T-helper 1 cell (primary cell): ENCODE measurements at regions not wholly inside any gene's neighbourhood (a gene's known extent, or its start where the extent isn't known, plus 50 kb on each side); places are given as distances from the start of the nearest gene placed in this dataset.

Experiments
- DNase-seq, 5 donors: peaks; one replicate each; pipeline ENCODE4 v3.0.0-alpha.2; 2012 to 2020

- DNase-seq = no peak
These were observed 64.3 kb upstream of the LRRC3B start for GRCh38 chr3:26558257-26558656.

GRCh38 chr3:26559227-26559626 lies 63.3 kb upstream of the LRRC3B start:
- no peak for DNase-seq

- DNase-seq = no peak
These were observed 62.5 kb upstream of the LRRC3B start for GRCh38 chr3:26560081-26560480.

GRCh38 chr3:26562021-26562768 lies 60.4 kb upstream of the LRRC3B start:
- DNase-seq = no peak
